Neutrophil (primary cell): ENCODE measurements at regions not wholly inside any gene's neighbourhood (a gene's known extent, or its start where the extent isn't known, plus 50 kb on each side); places are given as distances from the start of the nearest gene placed in this dataset.

ENCODE experiments used
- H3K27ac ChIP-seq: fragments of 200-600 bp; sonication (generic); 2 replicates; pipeline ENCODE4 v1.5.1; 2016; ENCODE audit warnings: mild to moderate bottlenecking, moderate library complexity
- H3K27me3 ChIP-seq: fragments of 200-600 bp; sonication (generic); 2 replicates; pipeline ENCODE4 v1.6.0; 2016; ENCODE audit warnings: mild to moderate bottlenecking
- H3K36me3 ChIP-seq: fragments of 200-600 bp; sonication (generic); 2 replicates; pipeline ENCODE4 v1.5.1; 2017
- H3K4me1 ChIP-seq, 2 experiments: fragments of 200-600 bp in 1 of 2; sonication (generic) in 1 of 2; 1 replicate in 1 of 2; 2 replicates in 1 of 2; pipeline versions ENCODE4 v1.5.1 to v1.6.1; 2013 to 2016; ENCODE audit warnings: low read depth in 1 of 2, low read length in 1 of 2, mild to moderate bottlenecking in 1 of 2, moderate library complexity in 1 of 2; ENCODE audit not compliant: control insufficient read depth in 1 of 2, insufficient read depth in 1 of 2
- H3K4me3 ChIP-seq, 2 experiments: fragments of 200-600 bp in 1 of 2; sonication (generic) in 1 of 2; 1 replicate in 1 of 2; 2 replicates in 1 of 2; pipeline ENCODE4 v1.5.1; 2013 to 2016; ENCODE audit warnings: low read depth in 1 of 2, low read length in 1 of 2, mild to moderate bottlenecking in 1 of 2, moderate library complexity in 1 of 2
- H3K9me3 ChIP-seq: fragments of 200-600 bp; sonication (generic); 2 replicates; pipeline ENCODE4 v1.5.1; 2016
- CTCF ChIP-seq: fragments of 200-600 bp; sonication (generic); IDR thresholded peaks from 2 replicates; pipeline ENCODE4 v1.5.1; 2016; ENCODE audit warnings: antibody characterized with exemption

GRCh38 chr1:199041173-199041914 lies 402.5 kb downstream of the PTPRC start:
- no peaks in the 10 kb centered on the region for H3K9me3 ChIP-seq
- no peaks in the 10 kb centered on the region for H3K36me3 ChIP-seq
- TF ChIP-seq CTCF = no peak
- H3K27me3 ChIP-seq = no peaks in the 10 kb centered on the region
- peaks cover 0 to 7% of the 10 kb centered on the region in 2 experiments for H3K4me1 ChIP-seq
- no peak overlapping the region for H3K4me3 ChIP-seq
- no peak overlapping the region for H3K27ac ChIP-seq

- Histone ChIP-seq H3K4me1 (peaks cover 0 to 7% of the 10 kb centered on the region in 2 experiments), H3K27me3 (no peaks in the 10 kb centered on the region), H3K36me3 (no peaks in the 10 kb centered on the region), H3K4me3 (no peak overlapping the region), H3K9me3 (no peaks in the 10 kb centered on the region), H3K27ac (no peak overlapping the region)
- TF ChIP-seq CTCF = no peak
These were observed 403.4 kb downstream of the PTPRC start for GRCh38 chr1:199042193-199042592.

- H3K4me3 ChIP-seq = no peak overlapping the region
- no peak overlapping the region for H3K27ac ChIP-seq
- no peaks in the 10 kb centered on the region for H3K36me3 ChIP-seq
- H3K4me1 ChIP-seq = peaks cover 0 to 7% of the 10 kb centered on the region in 2 experiments
- no peak for TF ChIP-seq CTCF
- H3K9me3 ChIP-seq = no peaks in the 10 kb centered on the region
- H3K27me3 ChIP-seq = no peaks in the 10 kb centered on the region
These were observed 405.4 kb downstream of the PTPRC start for GRCh38 chr1:199044191-199044590.

GRCh38 chr1:199046618-199047017 lies 407.8 kb downstream of the PTPRC start:
- H3K27me3 ChIP-seq = no peaks in the 10 kb centered on the region
- H3K4me1 ChIP-seq = peaks cover 0 to 3% of the 10 kb centered on the region in 2 experiments
- no peak for TF ChIP-seq CTCF
- no peaks in the 10 kb centered on the region for H3K36me3 ChIP-seq
- H3K9me3 ChIP-seq = no peaks in the 10 kb centered on the region
- H3K4me3 ChIP-seq = no peak overlapping the region
- H3K27ac ChIP-seq = no peak overlapping the region

GRCh38 chr1:199054694-199055093 lies 415.9 kb downstream of the PTPRC start:
- Histone ChIP-seq H3K4me3 (no peak overlapping the region), H3K27ac (no peak overlapping the region), H3K27me3 (no peaks in the 10 kb centered on the region), H3K4me1 (no peaks in the 10 kb centered on the region), H3K36me3 (no peaks in the 10 kb centered on the region), H3K9me3 (no peaks in the 10 kb centered on the region)
- no peak for TF ChIP-seq CTCF
